GM19025 (cell line): ENCODE measurements at regions not wholly inside any gene's neighbourhood (a gene's known extent, or its start where the extent isn't known, plus 50 kb on each side); places are given as distances from the start of the nearest gene placed in this dataset.

ENCODE experiments used
- ATAC-seq: cut with Tn5 transposase; IDR thresholded peaks from one replicate; pipeline ENCODE4 v1.9.1; 2021; ENCODE audit warnings: mild to moderate bottlenecking, low read depth, moderate library complexity; ENCODE audit not compliant: unreplicated experiment

DNA sequence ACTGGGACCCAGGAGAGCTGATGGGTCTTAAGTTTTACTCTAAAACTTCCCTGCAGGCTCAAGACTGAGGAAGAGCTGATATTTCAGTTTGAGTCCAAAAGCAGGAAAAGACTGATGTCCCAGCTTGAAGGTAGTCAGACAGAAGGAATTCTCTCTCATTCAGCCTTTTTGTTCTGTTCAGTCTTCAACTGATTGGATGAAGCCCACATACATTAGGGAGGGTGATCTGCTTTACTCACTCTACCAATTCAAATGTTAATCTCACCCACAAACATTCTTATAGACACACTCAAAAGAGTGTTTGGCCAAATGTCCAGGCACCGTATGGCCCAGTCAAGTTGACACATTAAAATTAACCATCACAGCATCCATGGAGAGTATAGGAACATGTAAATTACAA lies 173.5 kb downstream of the KCNRG start:
- no peak for ATAC-seq

- no peak for ATAC-seq
These were observed 174.2 kb downstream of the KCNRG start for GRCh38 chr13:50189450-50189849.

DNA sequence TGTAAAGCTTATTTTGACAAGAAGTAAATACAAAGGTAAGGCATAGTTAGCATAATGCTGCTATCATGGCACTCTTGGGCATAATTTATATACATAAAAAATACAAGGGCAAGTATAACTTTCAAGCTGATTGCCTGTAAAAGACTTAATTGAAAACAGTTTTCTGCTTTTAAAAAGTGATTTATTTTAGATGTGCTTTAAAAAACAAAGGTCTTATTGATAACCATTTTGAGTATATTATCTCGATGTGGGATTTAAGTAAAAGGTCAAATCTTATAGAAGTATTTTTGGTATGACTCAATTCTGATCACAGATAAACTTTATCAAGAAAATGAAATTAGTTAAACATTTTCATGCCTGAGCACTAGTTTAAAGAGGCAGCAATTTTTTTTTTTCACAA lies 175.8 kb downstream of the KCNRG start:
- no peak for ATAC-seq

DNA sequence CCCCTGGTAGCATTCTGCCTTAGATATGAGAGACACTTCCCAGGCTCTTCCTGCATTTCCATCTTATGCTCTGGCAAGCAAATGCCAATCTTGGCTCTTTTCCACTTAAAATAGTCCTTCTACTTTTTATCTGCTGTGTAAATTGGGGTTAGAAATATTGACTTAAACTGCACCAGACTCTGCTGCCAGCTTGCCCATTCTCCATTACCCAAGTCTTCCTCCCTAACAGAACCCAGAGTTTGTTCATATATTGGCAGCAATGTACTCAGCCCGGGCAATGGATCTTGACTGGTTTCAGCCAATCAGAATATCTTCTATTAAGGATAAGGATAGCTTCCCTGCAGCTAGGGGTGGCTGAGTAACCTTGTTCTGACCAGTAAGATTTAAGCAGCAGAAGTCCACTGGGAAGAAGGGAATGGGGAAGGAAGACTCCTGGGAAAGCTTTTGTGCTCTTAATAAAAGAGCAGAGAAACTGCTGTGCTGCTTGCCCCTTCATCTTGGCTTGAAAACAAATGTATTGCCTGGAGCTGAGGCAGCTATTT lies 177.1 kb downstream of the KCNRG start:
- no peak for ATAC-seq

DNA sequence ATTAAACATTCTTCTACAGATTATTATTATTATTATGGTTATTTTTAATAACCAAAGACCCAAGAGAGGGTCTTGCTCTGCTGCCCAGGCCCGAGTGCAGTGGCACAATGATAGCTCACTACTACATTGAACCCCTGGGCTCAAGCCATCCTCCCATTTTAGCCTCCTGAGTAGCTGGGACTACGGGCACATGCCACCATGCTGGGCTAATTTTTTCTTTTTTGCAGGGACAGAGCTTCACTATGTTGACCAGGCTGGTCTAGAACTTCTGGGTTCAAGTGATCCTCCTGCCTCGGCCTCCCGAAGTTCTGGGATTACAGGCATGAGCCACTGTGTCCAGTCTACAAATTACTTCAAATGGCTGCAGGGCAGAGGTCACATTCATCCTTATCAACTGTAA lies 179.8 kb downstream of the KCNRG start:
- no peak for ATAC-seq

- ATAC-seq = no peak
These were observed 180.9 kb downstream of the KCNRG start for GRCh38 chr13:50196118-50196517.

DNA sequence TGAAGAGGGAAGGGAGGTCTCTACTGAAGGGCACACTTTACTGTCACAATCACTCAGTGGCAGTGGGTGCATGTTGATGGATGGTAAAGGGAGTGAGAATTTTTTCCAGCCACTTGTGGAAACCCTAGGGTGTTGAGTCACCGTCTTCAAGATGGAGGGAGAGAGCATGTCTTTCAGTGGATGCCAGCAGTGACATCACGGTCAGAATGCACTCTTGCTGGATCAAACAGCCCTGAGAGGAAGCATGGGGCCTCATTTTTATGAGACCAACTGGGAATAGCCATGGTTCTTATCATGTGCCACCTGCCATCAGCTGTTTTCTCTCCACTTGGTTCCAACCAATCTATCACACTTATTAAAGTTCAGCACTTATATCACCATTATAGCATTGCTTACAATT lies 182.5 kb downstream of the KCNRG start:
- no peak for ATAC-seq

DNA sequence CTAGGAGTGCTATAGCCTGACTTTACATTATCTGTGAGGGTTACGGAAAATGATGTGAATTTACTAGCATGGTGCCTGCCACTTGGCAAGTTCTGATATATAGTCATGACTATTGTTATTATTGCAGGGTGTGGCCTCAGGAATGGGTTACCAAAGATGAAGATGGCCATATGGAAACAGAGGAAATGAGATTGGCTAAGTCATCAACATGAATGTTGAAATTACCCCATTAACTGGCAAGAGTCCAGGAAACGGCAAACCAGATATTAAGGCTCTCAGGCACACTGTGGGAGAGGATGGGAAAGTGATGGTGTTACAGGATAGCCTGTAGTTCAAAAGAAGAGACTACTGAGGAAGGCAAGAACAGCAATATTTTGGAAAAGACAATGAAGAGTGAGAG lies 183.3 kb downstream of the KCNRG start:
- ATAC-seq = no peak

- no peak for ATAC-seq
These were observed 185.3 kb downstream of the KCNRG start for GRCh38 chr13:50200569-50200968.

DNA sequence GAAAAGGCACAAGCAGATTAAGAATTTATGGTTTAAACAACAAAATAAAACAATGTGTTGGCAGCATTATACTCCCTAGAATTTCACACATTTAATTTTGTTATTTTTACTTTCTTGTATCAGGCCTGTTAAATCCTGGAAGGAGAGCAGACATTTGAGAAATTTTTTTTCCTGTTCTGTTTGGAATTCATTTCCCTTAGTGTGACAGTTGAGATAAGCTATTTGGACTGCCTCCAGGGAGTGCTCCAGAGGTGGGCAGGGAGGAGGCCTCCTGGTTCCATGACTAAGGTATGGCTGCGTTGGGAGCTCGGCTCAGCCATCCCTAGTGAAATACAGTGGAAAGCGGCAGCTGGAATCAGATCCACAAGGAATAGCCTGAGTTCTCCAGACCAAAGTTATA lies 185.7 kb downstream of the KCNRG start:
- no peak for ATAC-seq

DNA sequence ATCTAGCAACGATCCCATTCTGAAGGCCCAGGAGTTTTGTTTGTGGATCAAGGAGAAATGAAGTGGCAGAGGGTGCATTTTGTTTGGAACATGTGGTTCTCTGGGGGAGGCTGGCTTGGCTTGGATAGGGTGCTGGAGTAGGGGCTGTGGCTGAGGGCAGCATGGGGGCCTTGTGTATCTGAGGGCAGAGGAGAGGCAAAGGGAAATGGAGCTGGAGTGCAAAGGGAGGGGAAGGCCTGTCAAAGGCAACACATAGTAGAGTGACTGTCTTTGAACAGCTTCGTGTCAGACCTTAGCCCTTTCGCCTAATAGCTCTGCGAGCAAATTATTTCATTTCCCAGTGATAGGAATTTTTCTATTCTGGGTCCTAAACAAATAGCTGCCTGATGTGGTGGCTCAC lies 187.2 kb downstream of the KCNRG start:
- no peak for ATAC-seq

- no peak for ATAC-seq
These were observed 188.2 kb downstream of the KCNRG start for GRCh38 chr13:50203256-50203941.

DNA sequence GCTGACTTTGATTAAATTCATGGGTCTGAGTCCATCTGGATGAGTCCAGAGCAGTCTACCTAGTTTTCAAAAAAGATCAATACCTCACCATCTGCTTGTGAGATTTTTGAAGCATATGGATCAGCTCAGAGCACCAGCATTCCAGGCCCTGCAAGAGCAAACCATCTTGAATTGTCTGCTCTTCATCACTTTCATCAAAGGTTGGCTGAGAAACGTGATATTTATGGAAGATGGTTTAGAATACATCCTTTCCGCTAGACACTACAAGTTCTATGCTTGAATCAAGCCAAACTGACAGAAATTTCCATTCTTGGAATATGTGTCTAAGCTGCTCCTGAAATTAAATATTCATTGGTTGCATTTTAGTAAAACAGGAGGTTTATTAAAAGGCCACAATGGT lies 190.3 kb downstream of the KCNRG start:
- ATAC-seq = no peak

DNA sequence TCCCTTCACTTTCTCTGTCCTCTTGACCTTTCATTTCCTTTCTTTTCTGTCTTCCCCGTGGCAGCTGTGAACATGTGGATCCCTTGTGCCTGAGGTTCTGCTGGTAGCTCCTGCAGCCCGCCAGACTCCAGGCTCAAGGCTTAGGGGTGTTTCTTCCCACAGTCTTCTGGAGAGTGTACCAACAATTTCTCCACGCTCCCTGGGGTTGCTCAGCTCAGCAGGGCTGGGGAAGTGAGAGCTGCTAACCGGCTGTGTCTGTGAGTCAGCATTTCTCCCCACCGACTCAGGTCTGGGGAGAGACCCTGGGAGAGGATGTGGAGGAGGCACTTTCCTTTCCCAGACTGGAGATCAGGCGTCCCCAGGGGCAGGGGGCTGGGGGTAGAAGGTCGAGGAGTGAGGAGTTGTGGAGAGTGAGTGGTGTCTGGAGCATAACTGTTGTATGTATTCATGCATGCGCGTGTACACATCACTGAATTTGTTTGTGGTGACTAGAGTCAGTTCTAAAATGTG lies 193.6 kb downstream of the KCNRG start:
- no peak for ATAC-seq

GRCh38 chr13:50209631-50210030 lies 194.4 kb downstream of the KCNRG start:
- no peak for ATAC-seq

- ATAC-seq = no peak
These were observed 198.3 kb downstream of the KCNRG start for GRCh38 chr13:50213526-50213925.

- no peak for ATAC-seq
These were observed 199.3 kb downstream of the KCNRG start for GRCh38 chr13:50214514-50214913.

DNA sequence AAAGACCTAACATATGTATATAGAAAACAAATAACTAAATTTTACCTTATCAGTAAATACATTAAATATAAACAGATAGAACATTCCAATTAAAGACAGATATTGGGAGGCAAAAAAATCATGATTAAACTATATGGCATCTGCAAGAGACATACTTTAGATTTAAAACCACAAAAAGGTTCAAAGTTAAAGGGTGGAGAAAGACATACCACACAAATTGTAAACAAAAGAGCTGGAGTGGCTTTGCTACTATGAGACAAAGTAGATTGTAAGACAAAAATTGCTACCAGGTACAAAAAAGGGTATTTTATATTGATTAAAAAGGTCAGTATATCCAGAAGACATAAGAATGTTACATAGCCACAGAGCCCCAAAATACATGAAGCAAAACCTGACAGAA lies 200.2 kb downstream of the KCNRG start:
- ATAC-seq = no peak

GRCh38 chr13:50219743-50220142 lies 204.5 kb downstream of the KCNRG start:
- ATAC-seq = no peak

DNA sequence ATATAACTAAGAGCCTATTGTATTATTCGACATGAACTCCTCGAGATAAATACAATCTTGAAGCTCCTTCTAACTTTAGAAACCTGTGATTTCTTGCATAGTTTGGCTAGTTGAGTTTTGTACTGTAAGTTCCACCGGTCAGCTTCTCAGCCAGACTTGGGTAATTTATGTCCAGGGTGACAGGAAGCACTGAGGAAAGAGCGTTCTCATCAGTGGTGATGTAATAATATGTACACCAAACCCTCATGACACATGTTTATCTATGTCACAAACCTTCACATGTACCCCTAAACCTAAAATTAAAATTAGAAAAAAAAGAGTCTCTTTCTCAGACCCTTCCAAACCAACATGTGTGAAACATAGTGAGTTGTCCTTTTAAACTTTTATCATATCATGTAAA lies 205.7 kb downstream of the KCNRG start:
- ATAC-seq = no peak

GRCh38 chr13:50222569-50223332 lies 207.5 kb downstream of the KCNRG start:
- ATAC-seq = no peak

DNA sequence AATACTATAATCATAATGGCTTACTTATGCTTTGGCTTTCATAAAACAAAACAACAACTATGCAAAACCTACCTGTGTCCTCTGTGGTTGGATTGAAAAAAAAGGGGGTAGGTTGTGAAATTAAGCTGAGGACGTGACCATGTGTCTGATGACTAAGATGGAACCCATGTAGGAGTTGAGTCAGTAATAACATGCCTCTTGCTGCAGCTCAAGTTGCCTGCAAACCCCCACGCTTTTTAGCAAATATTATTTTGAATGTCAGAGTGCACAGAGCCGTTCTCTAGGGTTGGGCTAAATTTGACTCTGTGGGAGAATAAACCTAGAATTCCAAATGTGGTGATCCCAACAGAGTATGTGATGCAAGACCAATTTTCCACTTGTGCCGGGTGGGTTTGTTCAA lies 209.3 kb downstream of the KCNRG start:
- ATAC-seq = peak; percentile 55
